Endothelial cell of umbilical vein (primary cell): ENCODE measurements at regions not wholly inside any gene's neighbourhood (a gene's known extent, or its start where the extent isn't known, plus 50 kb on each side); places are given as distances from the start of the nearest gene placed in this dataset.

Source experiments
- BruUV-seq: library from RNA; stranded (reverse); fragments of 400-500 nt; replicated peaks from 2 replicates; lab custom pipeline; 2021; lab: Mats Ljungman, UMichigan
- CTCF ChIA-PET: fragments of 300-600, 350-600 bp; sonication (Branson Sonifier 250); formaldehyde crosslinking; loops from one replicate; lab custom pipeline; 2021; ENCODE audit warnings: antibody characterized with exemption, inconsistent platforms; lab: Charles Lee
- POLR2A ChIA-PET: fragments of 300-600, 350-600 bp; sonication (Branson Sonifier 250); formaldehyde crosslinking; loops from one replicate; lab custom pipeline; 2021; ENCODE audit warnings: antibody characterized with exemption, inconsistent platforms; lab: Charles Lee
- DNase-seq: peaks from one replicate; pipeline ENCODE4 v3.0.0-alpha.2; 2011; ENCODE audit warnings: low read depth, low spot score
- FAIRE-seq: peaks from 2 replicates; lab custom pipeline; 2011; peaks lifted over from hg19 to GRCh38; lab: Jason Lieb, UNC
- H2AFZ ChIP-seq: 2 replicates; pipeline ENCODE4 v1.6.0; 2012; ENCODE audit warnings: low read depth, low read length, control low read depth, inconsistent platforms
- H3K27ac ChIP-seq: 2 replicates; pipeline ENCODE4 v1.5.1; 2011; ENCODE audit warnings: low read depth, mild to moderate bottlenecking, control low read depth, low read length, moderate library complexity; ENCODE audit not compliant: insufficient read depth
- H3K27me3 ChIP-seq, 2 experiments: 2 replicates each; pipeline versions ENCODE4 v1.6.0 to v1.6.1; 2011; ENCODE audit warnings: low read length in 2 of 2, mixed read lengths in 1 of 2; ENCODE audit not compliant: control insufficient read depth in 2 of 2, insufficient read depth in 2 of 2
- H3K36me3 ChIP-seq, 2 experiments: 2 replicates in 1 of 2; 3 replicates in 1 of 2; pipeline ENCODE4 v1.5.1; 2011; ENCODE audit warnings: low read length in 2 of 2, mild to moderate bottlenecking in 1 of 2, moderate library complexity in 1 of 2; ENCODE audit not compliant: control insufficient read depth in 2 of 2, insufficient read depth in 2 of 2; ENCODE audit errors: extremely low read depth in 1 of 2
- H3K4me1 ChIP-seq: 3 replicates; pipeline ENCODE4 v1.5.1; 2011; ENCODE audit warnings: mild to moderate bottlenecking, low read length; ENCODE audit not compliant: control insufficient read depth, insufficient read depth; ENCODE audit errors: extremely low read depth
- H3K4me2 ChIP-seq: 2 replicates; pipeline ENCODE4 v1.6.1; 2011; ENCODE audit warnings: low read length, control low read depth, mixed read lengths; ENCODE audit not compliant: insufficient read depth
- H3K4me3 ChIP-seq, 3 experiments: fragments of 200-600 bp in 1 of 3; sonication (generic), shearing (Covaris generic) in 1 of 3; replicated peaks in 1 of 3; 2 replicates each; pipeline ENCODE4 v1.5.1; 2011 to 2016; ENCODE audit warnings: control low read depth in 3 of 3, low read length in 3 of 3, mild to moderate bottlenecking in 2 of 3, inconsistent platforms in 1 of 3, low read depth in 1 of 3, moderate library complexity in 1 of 3; ENCODE audit not compliant: insufficient read depth in 1 of 3
- H3K79me2 ChIP-seq: 2 replicates; pipeline ENCODE4 v1.6.0; 2012; ENCODE audit warnings: low read length, inconsistent platforms; ENCODE audit not compliant: control insufficient read depth, insufficient read depth
- H3K9ac ChIP-seq: replicated peaks from 2 replicates; pipeline ENCODE3; 2011; ENCODE audit warnings: low read length, control low read depth; ENCODE audit not compliant: insufficient read depth; ENCODE audit errors: extremely low read depth
- H3K9me1 ChIP-seq: replicated peaks from 3 replicates; pipeline ENCODE4 v1.6.0; 2011; ENCODE audit warnings: mild to moderate bottlenecking, low read length; ENCODE audit not compliant: control insufficient read depth, insufficient read depth; ENCODE audit errors: extremely low read depth
- H3K9me3 ChIP-seq: replicated peaks from 2 replicates; pipeline ENCODE4 v1.5.1; 2012; ENCODE audit warnings: low read length, inconsistent platforms; ENCODE audit not compliant: control insufficient read depth, insufficient read depth
- H4K20me1 ChIP-seq: replicated peaks from 2 replicates; pipeline ENCODE3; 2011; ENCODE audit warnings: mild to moderate bottlenecking, low read length; ENCODE audit not compliant: control insufficient read depth, insufficient read depth; ENCODE audit errors: extremely low read depth
- EZH2 ChIP-seq: IDR thresholded peaks from 2 replicates; pipeline ENCODE4 v1.6.1; 2012; ENCODE audit warnings: borderline replicate concordance, low read depth, mild to moderate bottlenecking, moderate library complexity, low read length, inconsistent platforms; ENCODE audit not compliant: severe bottlenecking
- FOS ChIP-seq: IDR thresholded peaks from 2 replicates; pipeline ENCODE4 v1.6.1; 2011; ENCODE audit warnings: mild to moderate bottlenecking, low read length, moderate library complexity, borderline replicate concordance; ENCODE audit not compliant: insufficient read depth
- GATA2 ChIP-seq: IDR thresholded peaks from 2 replicates; pipeline ENCODE4 v1.7.0; 2011; ENCODE audit warnings: low read depth, mild to moderate bottlenecking, moderate library complexity, mixed read lengths, low read length; ENCODE audit not compliant: insufficient read length, insufficient read depth
- JUN ChIP-seq: IDR thresholded peaks from 2 replicates; pipeline ENCODE4 v1.6.1; 2011; ENCODE audit warnings: borderline replicate concordance, low read depth; ENCODE audit not compliant: insufficient read length, insufficient read depth
- MYC ChIP-seq: IDR thresholded peaks from one replicate; pipeline ENCODE4 v1.6.1; 2011; ENCODE audit warnings: mild to moderate bottlenecking, low read depth, low read length
- POLR2A ChIP-seq: IDR thresholded peaks from 2 replicates; pipeline ENCODE4 v1.6.1; 2012; ENCODE audit warnings: low read depth, mild to moderate bottlenecking, control low read depth, low read length
- POLR2AphosphoS5 ChIP-seq: IDR thresholded peaks from 2 replicates; pipeline ENCODE4 v1.6.1; 2012; ENCODE audit warnings: low read depth, mild to moderate bottlenecking, control low read depth, low read length, moderate library complexity; ENCODE audit not compliant: insufficient read depth
- dilution Hi-C: fragments of 300-500 bp; cut with MboI; formaldehyde crosslinking; loops from one replicate; pipeline ENCODE4 v1.15.0; 2019; ENCODE audit warnings: low sequenced_read_pairs; ENCODE audit not compliant: extremely low pct_ligation_motif_present
- intact Hi-C: fragments of 100-400 bp; cut with micrococcal nuclease; formaldehyde crosslinking; loops from one replicate; pipeline ENCODE4 v1.10.0; 2022
- TF ChIP-seq, protein P1 (sequence below): IDR thresholded peaks from 2 replicates; pipeline ENCODE4 v1.6.1; 2011; ENCODE audit not compliant: insufficient read depth, insufficient read length
- TF ChIP-seq, protein P2 (sequence below), 2 donors: IDR thresholded peaks; 1 replicate in 1 of 2; 2 replicates in 1 of 2; pipeline ENCODE4 v1.5.1; 2011; ENCODE audit warnings: low read length in 2 of 2, mild to moderate bottlenecking in 2 of 2, moderate library complexity in 2 of 2, control low read depth in 1 of 2, inconsistent platforms in 1 of 2, low read depth in 1 of 2; ENCODE audit not compliant: insufficient read depth in 1 of 2; ENCODE audit errors: extremely low read depth in 1 of 2

DNA sequence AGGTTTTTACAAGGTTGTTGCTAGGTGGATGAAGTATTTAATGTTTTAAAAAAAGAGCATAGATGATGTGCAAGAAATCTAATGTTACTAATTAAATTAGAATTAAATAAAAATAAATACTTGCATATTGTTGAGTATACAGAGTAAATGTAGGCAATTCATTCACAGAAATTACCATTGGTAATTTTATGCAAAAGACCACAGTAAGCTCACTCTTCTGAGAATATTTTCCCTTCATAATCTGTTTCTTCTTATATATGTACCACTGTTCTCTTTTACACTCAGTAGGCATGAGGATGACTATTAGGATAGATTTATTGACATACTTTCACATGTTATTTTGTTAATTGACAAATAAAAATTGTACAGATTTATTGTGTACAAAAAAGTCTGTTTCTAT is 681.2 kb upstream of the NECTIN3 start:
- intact Hi-C loops (no loop called here), dilution Hi-C loops (no loop called here)
- Histone ChIP-seq H2AFZ (no peak overlapping the region), H3K36me3 (no peaks in the 10 kb centered on the region), H3K4me3 (no peak overlapping the region), H3K9ac (no peak overlapping the region), H4K20me1 (no peaks in the 10 kb centered on the region), H3K4me1 (peaks cover 13% of the 10 kb centered on the region), H3K79me2 (no peaks in the 10 kb centered on the region), H3K9me3 (no peaks in the 10 kb centered on the region), H3K9me1 (no peaks in the 10 kb centered on the region), H3K4me2 (no peak overlapping the region), H3K27me3 (no peaks in the 10 kb centered on the region), H3K27ac (no peak overlapping the region)
- no TSS peak for BruUV-seq
- FAIRE-seq, result no peak
- TF ChIP-seq, protein P1, sequence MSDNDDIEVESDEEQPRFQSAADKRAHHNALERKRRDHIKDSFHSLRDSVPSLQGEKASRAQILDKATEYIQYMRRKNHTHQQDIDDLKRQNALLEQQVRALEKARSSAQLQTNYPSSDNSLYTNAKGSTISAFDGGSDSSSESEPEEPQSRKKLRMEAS, result no peak
- TF ChIP-seq JUN (no peak), POLR2AphosphoS5 (no peak), GATA2 (no peak), MYC (no peak), POLR2A (no peak), EZH2 (no peak), FOS (no peak)
- TF ChIP-seq, protein P2, sequence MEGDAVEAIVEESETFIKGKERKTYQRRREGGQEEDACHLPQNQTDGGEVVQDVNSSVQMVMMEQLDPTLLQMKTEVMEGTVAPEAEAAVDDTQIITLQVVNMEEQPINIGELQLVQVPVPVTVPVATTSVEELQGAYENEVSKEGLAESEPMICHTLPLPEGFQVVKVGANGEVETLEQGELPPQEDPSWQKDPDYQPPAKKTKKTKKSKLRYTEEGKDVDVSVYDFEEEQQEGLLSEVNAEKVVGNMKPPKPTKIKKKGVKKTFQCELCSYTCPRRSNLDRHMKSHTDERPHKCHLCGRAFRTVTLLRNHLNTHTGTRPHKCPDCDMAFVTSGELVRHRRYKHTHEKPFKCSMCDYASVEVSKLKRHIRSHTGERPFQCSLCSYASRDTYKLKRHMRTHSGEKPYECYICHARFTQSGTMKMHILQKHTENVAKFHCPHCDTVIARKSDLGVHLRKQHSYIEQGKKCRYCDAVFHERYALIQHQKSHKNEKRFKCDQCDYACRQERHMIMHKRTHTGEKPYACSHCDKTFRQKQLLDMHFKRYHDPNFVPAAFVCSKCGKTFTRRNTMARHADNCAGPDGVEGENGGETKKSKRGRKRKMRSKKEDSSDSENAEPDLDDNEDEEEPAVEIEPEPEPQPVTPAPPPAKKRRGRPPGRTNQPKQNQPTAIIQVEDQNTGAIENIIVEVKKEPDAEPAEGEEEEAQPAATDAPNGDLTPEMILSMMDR (IDR thresholded peaks at IDR 0.05; ENCODE audit: extremely low read depth in 1 of 2, insufficient read depth in 1 of 2, low read depth in 1 of 2, low read length in 2 of 2), result no peak
- CTCF ChIA-PET, result interaction anchor here (0.9 to 1.7 kb wide), 3 partner anchors 24 to 40 kb away, joined by 3 read pairs; no protein-coding TSS in a partner anchor
- POLR2A ChIA-PET, result no interaction called here
- no peak for DNase-seq
